IPS-20b (cell line): ENCODE measurements at regions not wholly inside any gene's neighbourhood (a gene's known extent, or its start where the extent isn't known, plus 50 kb on each side); places are given as distances from the start of the nearest gene placed in this dataset.

ENCODE experiments used
- H3K27ac ChIP-seq: one replicate; pipeline ENCODE4 v1.5.1; 2013; ENCODE audit warnings: low read length
- H3K27me3 ChIP-seq: 2 replicates; pipeline ENCODE4 v1.6.1; 2013; ENCODE audit warnings: mild to moderate bottlenecking, low read length, inconsistent platforms; ENCODE audit not compliant: insufficient read depth
- H3K36me3 ChIP-seq: 2 replicates; pipeline ENCODE4 v1.6.1; 2013; ENCODE audit warnings: low read depth, mild to moderate bottlenecking, inconsistent platforms, low read length, moderate library complexity; ENCODE audit not compliant: insufficient read depth
- H3K4me1 ChIP-seq: 2 replicates; pipeline ENCODE4 v1.6.1; 2013; ENCODE audit warnings: mild to moderate bottlenecking, control low read depth, inconsistent platforms, low read length, moderate library complexity; ENCODE audit not compliant: insufficient read depth
- H3K4me3 ChIP-seq: 2 replicates; pipeline ENCODE4 v1.5.1; 2013; ENCODE audit warnings: mild to moderate bottlenecking, low read length, inconsistent platforms
- H3K9ac ChIP-seq: 2 replicates; pipeline ENCODE4 v1.6.1; 2013; ENCODE audit warnings: low read depth, mild to moderate bottlenecking, inconsistent platforms, low read length, moderate library complexity
- H3K9me3 ChIP-seq: 2 replicates; pipeline ENCODE4 v1.6.1; 2013; ENCODE audit warnings: mild to moderate bottlenecking, low read depth, low read length, inconsistent platforms; ENCODE audit not compliant: insufficient read depth

- H3K4me3 ChIP-seq: no peak overlapping the region
- peaks cover 24% of the 10 kb centered on the region; the same call in 1 of the 2 replicates for H3K4me1 ChIP-seq
- no peaks in the 10 kb centered on the region for H3K36me3 ChIP-seq
- H3K27me3 ChIP-seq: peaks cover 8% of the 10 kb centered on the region; the same call in 1 of the 2 replicates
- no peak overlapping the region; the same call in 1 of the 2 replicates for H3K9ac ChIP-seq
- no peaks in the 10 kb centered on the region for H3K9me3 ChIP-seq
- no peak overlapping the region for H3K27ac ChIP-seq
Measured at GRCh38 chr1:22317231-22317919, 134.3 kb upstream of the ZBTB40 start.

GRCh38 chr1:22317920-22318243 lies 133.8 kb upstream of the ZBTB40 start:
- Histone ChIP-seq H3K9me3 (no peaks in the 10 kb centered on the region), H3K27ac (no peak overlapping the region), H3K4me1 (peaks cover 24% of the 10 kb centered on the region; the same call in 1 of the 2 replicates)

DNA sequence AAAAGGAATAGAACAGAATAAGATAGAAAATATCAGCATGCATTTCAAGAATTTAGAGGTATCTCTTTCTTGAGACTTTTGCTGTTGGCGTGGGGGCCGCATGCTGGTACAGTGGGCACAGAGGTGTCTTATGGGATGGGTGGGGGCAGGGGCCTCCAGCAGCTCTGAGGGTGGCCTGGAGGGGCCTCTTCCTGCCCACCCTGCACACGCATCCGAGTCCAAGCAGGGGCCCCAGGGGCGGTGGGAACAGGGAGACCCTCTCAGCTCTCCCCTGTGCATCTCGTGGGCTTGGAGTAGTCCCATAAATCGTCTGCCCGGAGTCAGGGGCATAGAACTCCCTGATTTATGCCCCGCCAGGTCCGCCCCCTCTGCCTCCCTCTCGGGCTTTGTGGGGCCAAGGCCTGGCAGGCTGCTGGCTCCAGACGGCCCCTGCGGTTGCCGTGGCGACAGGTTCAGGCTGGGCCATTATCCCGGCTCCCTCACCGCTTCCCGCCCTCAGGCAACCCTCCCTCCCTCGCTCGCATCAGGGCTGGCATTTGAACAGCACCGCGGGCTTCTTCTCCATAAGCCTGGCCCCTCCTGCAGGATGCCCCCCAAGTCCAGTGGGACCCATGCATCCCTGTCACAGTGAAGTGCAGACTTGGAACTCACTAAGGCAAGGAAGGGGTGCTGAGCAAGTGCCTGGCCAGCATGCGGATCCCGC lies 133.2 kb upstream of the ZBTB40 start:
- Histone ChIP-seq H3K9me3 (no peaks in the 10 kb centered on the region), H3K27ac (no peak overlapping the region), H3K4me3 (no peak overlapping the region)

More at GRCh38 chr1:22317920-22318243, 133.8 kb upstream of the ZBTB40 start:
- Histone ChIP-seq H3K9ac (no peak overlapping the region), H3K4me3 (no peak overlapping the region), H3K27me3 (peaks cover 8% of the 10 kb centered on the region; the same call in 1 of the 2 replicates), H3K36me3 (no peaks in the 10 kb centered on the region)

GRCh38 chr1:22319608-22320007 lies 132.0 kb upstream of the ZBTB40 start:
- no peak overlapping the region for H3K27ac ChIP-seq
- no peaks in the 10 kb centered on the region for H3K9me3 ChIP-seq
- H3K4me1 ChIP-seq: peaks cover 24% of the 10 kb centered on the region; the same call in 1 of the 2 replicates
- H3K27me3 ChIP-seq: peaks cover 8% of the 10 kb centered on the region; the same call in 1 of the 2 replicates
- H3K36me3 ChIP-seq: no peaks in the 10 kb centered on the region
- H3K9ac ChIP-seq: no peak overlapping the region
- H3K4me3 ChIP-seq: no peak overlapping the region

More for the DNA sequence above, 133.2 kb upstream of the ZBTB40 start:
- H3K27me3 ChIP-seq: peaks cover 8% of the 10 kb centered on the region; the same call in 1 of the 2 replicates
- no peaks in the 10 kb centered on the region for H3K36me3 ChIP-seq
- peaks cover 24% of the 10 kb centered on the region; the same call in 1 of the 2 replicates for H3K4me1 ChIP-seq
- H3K9ac ChIP-seq: no peak overlapping the region

- Histone ChIP-seq H3K36me3 (no peaks in the 10 kb centered on the region), H3K4me3 (peak overlapping the region; percentile 6; the same call in 1 of the 2 replicates), H3K9ac (0 out of 2 replicates have a peak overlapping the region, but pooled peaks have one; percentile 24), H3K27me3 (peaks cover 8% of the 10 kb centered on the region; the same call in 1 of the 2 replicates), H3K27ac (no peak overlapping the region), H3K9me3 (no peaks in the 10 kb centered on the region), H3K4me1 (peaks cover 24% of the 10 kb centered on the region; the same call in 1 of the 2 replicates)
Measured at GRCh38 chr1:22320587-22321344, 130.9 kb upstream of the ZBTB40 start.

DNA sequence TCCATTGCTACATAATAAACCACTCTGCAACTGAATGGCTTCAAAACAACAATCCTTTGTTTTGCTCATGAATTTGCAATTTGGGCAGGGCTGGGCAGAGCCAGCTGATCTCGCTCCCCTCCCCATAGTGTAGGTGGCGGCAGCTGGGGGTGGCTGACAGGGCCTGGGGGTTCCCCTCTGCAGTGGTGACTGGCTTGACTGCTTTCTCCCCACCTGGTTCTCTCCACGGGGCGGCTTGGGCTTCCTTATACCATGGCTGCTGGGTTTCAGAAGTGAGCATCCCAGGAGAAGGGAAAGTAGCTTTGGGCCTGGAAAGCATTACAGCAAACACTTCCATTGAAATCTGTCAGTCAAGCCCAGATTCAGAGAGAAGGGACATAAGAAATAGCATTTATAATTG lies 129.7 kb upstream of the ZBTB40 start:
- Histone ChIP-seq H3K9me3 (no peaks in the 10 kb centered on the region), H3K9ac (no peak overlapping the region), H3K4me1 (peaks cover 24% of the 10 kb centered on the region; the same call in 1 of the 2 replicates), H3K4me3 (no peak overlapping the region), H3K27ac (no peak overlapping the region), H3K36me3 (no peaks in the 10 kb centered on the region), H3K27me3 (peaks cover 8% of the 10 kb centered on the region; the same call in 1 of the 2 replicates)

DNA sequence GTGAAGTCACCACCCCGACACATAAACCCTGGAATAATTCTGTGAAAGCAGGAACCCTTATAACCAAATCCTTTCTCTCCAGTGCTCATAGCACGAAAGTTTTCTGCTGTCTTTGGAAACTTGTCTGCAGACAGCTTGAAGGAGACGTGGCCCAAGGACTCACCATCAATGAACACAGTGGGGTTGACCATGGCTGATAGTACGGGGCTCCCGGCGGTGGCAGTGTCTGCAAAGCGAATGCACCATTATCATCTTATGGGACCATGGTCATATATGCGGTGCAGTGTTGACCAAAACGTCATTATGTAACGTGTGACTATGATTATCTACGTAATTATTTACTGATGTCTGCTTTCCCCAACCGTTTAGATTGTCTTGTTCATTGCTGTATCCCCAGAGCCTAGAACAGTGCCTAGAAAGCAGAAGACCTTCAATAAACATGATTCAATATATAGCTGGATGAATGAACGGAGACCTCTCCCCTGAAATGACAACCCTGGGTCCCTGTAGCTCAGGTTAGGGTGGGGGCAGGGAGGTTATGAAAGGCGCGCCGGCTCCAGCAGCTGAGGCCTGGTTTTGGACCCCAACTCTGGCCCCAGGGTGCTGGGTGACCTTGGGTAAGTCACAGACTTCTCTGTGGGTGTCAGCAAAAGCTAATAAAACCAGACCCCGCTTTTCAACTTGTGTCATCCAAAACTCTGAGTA lies 128.4 kb upstream of the ZBTB40 start:
- H3K4me3 ChIP-seq: no peak overlapping the region
- peaks cover 24% of the 10 kb centered on the region; the same call in 1 of the 2 replicates for H3K4me1 ChIP-seq
- no peak overlapping the region for H3K27ac ChIP-seq
- peaks cover 8% of the 10 kb centered on the region; the same call in 1 of the 2 replicates for H3K27me3 ChIP-seq
- no peak overlapping the region for H3K9ac ChIP-seq
- H3K36me3 ChIP-seq: no peaks in the 10 kb centered on the region
- no peaks in the 10 kb centered on the region for H3K9me3 ChIP-seq

DNA sequence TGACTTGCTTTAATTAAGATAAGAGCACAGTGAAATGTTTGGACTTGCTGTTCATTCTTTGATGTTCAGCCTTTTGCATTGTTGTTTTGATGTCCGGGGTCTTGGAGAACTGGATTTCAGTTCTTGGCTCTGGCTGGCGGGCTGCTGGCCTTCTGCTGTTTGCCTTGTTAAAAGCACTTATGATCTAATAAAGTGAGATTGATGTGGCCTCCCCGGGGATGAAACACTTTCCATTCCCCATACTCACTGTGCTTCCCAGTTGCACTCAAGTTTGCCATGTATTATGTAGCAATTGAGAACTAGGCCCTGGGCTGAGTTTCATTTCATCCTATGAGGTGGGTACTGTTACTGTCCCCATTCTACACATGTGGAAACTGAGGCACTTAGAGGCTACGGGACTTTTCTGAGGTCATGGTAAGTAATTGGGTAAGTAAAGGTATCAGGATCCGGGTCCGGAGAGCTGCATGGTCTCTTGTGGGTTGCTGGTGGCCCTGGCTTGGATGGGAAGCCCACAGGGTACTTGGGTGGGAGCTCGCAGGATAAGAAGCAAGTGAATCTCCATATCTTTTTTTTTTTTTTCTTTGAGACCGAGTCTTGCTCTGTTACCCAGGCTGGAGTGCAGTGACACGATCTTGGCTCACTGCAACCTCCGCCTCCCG lies 127.7 kb upstream of the ZBTB40 start:
- H3K9ac ChIP-seq: no peak overlapping the region
- H3K9me3 ChIP-seq: no peaks in the 10 kb centered on the region
- no peak overlapping the region for H3K4me3 ChIP-seq
- H3K4me1 ChIP-seq: peaks cover 24% of the 10 kb centered on the region; the same call in 1 of the 2 replicates
- H3K27me3 ChIP-seq: peaks cover 5% of the 10 kb centered on the region; the same call in 1 of the 2 replicates
- no peak overlapping the region for H3K27ac ChIP-seq
- H3K36me3 ChIP-seq: no peaks in the 10 kb centered on the region

DNA sequence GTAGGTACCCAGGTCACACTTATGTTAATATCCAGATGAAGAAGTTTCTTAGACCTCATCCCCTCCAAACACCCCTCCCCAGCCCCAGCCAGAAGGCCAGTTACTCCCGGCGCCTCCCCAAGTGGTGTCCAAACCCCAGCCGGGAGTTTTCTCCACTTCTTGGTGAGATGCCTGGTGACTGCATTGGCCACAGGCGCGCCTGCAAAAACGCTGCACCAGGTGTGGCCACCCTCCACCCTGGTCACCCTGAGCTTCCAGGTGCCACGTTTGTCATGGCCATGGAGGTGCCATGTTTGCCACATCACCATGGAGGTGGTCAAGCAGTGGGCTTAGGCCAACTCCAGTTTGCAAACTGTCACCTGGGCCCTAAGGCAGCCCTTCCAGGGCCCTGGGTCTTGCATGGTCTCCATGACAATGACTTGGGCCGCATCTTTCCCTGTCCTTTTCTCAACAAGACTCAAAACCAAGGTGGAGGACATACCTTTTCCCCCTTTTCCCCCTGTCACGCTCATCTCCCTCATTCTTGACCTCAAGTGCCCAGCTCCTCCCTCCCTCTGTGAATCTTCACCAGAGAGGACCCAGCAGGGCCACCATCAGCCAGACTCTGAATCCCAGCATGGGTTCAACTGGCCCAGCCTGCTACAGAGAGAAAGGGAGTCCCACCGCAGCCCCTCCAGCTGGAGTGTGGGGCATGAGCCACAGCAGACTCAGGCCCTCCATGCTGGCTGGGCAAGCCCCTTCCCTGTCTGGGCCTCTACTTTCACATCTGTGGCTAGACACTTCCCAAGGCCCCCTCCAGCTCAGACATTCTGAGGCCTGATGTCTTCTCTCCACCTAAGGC lies 125.9 kb upstream of the ZBTB40 start:
- Histone ChIP-seq H3K9me3 (no peaks in the 10 kb centered on the region), H3K4me1 (peaks cover 15% of the 10 kb centered on the region; the same call in 1 of the 2 replicates), H3K4me3 (no peak overlapping the region), H3K27me3 (no peaks in the 10 kb centered on the region), H3K9ac (no peak overlapping the region), H3K27ac (no peak overlapping the region), H3K36me3 (no peaks in the 10 kb centered on the region)

- Histone ChIP-seq H3K4me3 (no peak overlapping the region), H3K9me3 (no peaks in the 10 kb centered on the region), H3K27me3 (no peaks in the 10 kb centered on the region), H3K27ac (no peak overlapping the region), H3K9ac (no peak overlapping the region), H3K4me1 (peaks cover 8% of the 10 kb centered on the region; the same call in 1 of the 2 replicates), H3K36me3 (no peaks in the 10 kb centered on the region)
Measured at GRCh38 chr1:22326372-22326915, 125.2 kb upstream of the ZBTB40 start.
